Prostate gland (tissue), 2 donors: ENCODE measurements at regions not wholly inside any gene's neighbourhood (a gene's known extent, or its start where the extent isn't known, plus 50 kb on each side); places are given as distances from the start of the nearest gene placed in this dataset.

Experiments
- DNase-seq: peaks from one replicate; pipeline ENCODE4 v3.0.0-alpha.2; 2019; ENCODE audit warnings: low spot score
- H3K27ac ChIP-seq, 2 donors: fragments of 200-600 bp; sonication (generic); 2 replicates each; pipeline ENCODE4 v1.5.1; 2017 to 2019
- H3K27me3 ChIP-seq: fragments of 200-600 bp; sonication (generic); replicated peaks from 2 replicates; pipeline ENCODE4 v1.5.1; 2019; ENCODE audit not compliant: insufficient read depth
- H3K36me3 ChIP-seq, 2 donors: fragments of 200-600 bp; sonication (generic); 1 replicate in 1 of 2; 2 replicates in 1 of 2; pipeline versions ENCODE4 v1.5.1 to v1.8.1; 2017 to 2019
- H3K4me1 ChIP-seq: fragments of 200-600 bp; sonication (generic); replicated peaks from 2 replicates; pipeline ENCODE4 v1.5.1; 2019
- H3K4me3 ChIP-seq, 2 donors: fragments of 200-600 bp; sonication (generic); 2 replicates each; pipeline ENCODE4 v1.5.1; 2017 to 2019
- H3K9me3 ChIP-seq: fragments of 200-600 bp; sonication (generic); 2 replicates; pipeline ENCODE4 v1.5.1; 2017
- POLR2A ChIP-seq: fragments of 450-650 bp; IDR thresholded peaks from one replicate; pipeline ENCODE4 v1.6.1; 2016; ENCODE audit warnings: antibody characterized with exemption, mild to moderate bottlenecking
- POLR2AphosphoS5 ChIP-seq: sonication (generic); formaldehyde crosslinking; IDR thresholded peaks from one replicate; pipeline ENCODE4 v1.6.1; 2017; ENCODE audit warnings: antibody characterized with exemption
- WGBS: methylation state at CpG from one replicate; pipeline ENCODE4 v1.1.5; 2018; 5-methylcytosine and 5-hydroxymethylcytosine counted together
- intact Hi-C: fragments of 100-400 bp; cut with DNase I; formaldehyde crosslinking; loops from one replicate; pipeline ENCODE4 v1.14.2; 2022
- TF ChIP-seq, protein P1 (sequence below), 4 experiments: fragments of 200-600 bp in 2 of 4; fragments of 450-650 bp in 2 of 4; sonication (generic) in 2 of 4; IDR thresholded peaks; 1 replicate in 3 of 4; 2 replicates in 1 of 4; pipeline ENCODE4 v1.5.1; 2016 to 2019; ENCODE audit warnings: antibody characterized with exemption in 4 of 4, mild to moderate bottlenecking in 2 of 4, moderate library complexity in 2 of 4

DNA sequence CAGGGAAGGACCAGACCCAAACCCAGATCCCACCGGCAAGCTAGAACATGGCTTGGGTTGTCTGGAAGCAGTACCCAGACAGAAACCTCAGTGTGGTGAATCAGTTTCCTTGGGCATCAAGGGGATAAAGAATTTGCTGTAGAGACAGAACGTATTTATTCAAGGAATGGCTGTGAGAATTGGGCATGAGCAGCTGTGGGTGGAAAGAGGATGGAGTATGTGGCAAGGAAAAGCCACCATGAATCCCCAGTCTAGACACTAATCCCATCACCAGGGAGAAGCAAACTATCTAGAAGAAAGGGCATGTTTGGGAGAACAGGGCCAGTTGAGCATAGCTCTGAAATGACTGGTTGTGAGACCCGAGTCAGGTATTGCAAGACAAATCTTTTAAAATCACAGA, 109.2 kb downstream of the TOMM20 start:
- DNase-seq = no peak
- TF ChIP-seq, protein P1, sequence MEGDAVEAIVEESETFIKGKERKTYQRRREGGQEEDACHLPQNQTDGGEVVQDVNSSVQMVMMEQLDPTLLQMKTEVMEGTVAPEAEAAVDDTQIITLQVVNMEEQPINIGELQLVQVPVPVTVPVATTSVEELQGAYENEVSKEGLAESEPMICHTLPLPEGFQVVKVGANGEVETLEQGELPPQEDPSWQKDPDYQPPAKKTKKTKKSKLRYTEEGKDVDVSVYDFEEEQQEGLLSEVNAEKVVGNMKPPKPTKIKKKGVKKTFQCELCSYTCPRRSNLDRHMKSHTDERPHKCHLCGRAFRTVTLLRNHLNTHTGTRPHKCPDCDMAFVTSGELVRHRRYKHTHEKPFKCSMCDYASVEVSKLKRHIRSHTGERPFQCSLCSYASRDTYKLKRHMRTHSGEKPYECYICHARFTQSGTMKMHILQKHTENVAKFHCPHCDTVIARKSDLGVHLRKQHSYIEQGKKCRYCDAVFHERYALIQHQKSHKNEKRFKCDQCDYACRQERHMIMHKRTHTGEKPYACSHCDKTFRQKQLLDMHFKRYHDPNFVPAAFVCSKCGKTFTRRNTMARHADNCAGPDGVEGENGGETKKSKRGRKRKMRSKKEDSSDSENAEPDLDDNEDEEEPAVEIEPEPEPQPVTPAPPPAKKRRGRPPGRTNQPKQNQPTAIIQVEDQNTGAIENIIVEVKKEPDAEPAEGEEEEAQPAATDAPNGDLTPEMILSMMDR (IDR thresholded peaks at IDR 0.05) = no peak
- TF ChIP-seq POLR2AphosphoS5 (no peak), POLR2A (no peak)
- no peak overlapping the region for H3K4me3 ChIP-seq
- H3K4me1 ChIP-seq = no peaks in the 10 kb centered on the region
- H3K27me3 ChIP-seq = no peaks in the 10 kb centered on the region
- 89% methylated on average over 3 of the region's 3 CpGs for WGBS
- no peak overlapping the region for H3K27ac ChIP-seq
- intact Hi-C loops = no loop called here
- no peaks in the 10 kb centered on the region for H3K36me3 ChIP-seq
- H3K9me3 ChIP-seq = no peaks in the 10 kb centered on the region

DNA sequence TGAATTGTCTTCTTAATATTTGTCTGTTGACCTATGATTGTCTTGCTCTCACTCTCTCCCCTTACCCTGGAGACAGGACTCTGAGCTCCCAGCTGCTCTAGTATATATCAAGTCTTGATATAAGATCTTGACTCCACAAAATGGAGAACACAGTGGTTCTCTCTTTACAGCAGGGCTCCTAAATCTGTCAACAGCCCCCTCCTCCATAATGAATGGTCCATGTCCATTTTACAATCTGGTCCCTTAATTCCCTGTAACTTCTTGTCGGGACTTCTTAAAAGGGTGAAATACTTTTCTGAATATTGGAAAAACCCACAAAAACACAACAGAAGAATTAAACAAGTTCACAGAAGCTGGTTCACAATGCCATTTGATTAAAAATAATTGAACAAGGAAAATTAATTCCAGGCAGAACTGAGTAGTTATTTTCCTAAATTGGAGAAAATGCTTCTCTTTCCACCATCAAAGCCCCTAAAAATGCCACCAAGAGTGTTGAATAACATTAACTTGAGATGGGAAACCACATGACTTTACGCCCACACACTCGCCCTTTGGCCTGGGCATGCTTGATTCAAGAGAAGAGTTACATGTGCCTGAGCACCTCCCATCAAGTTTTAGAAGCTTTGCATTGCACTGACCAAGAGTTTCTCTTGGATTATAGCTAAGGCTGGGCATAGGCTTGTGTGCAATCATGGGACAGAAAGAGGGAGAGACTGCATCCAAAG, 109.8 kb downstream of the TOMM20 start:
- Histone ChIP-seq H3K36me3 (no peaks in the 10 kb centered on the region), H3K4me3 (no peak overlapping the region), H3K27ac (no peak overlapping the region), H3K9me3 (no peaks in the 10 kb centered on the region), H3K4me1 (no peaks in the 10 kb centered on the region), H3K27me3 (no peaks in the 10 kb centered on the region)
- whole genome bisulfite sequencing = 82% methylated on average over 3 of the region's 3 CpGs
- intact Hi-C loops = no loop called here
- no peak for DNase-seq
- no peak for TF ChIP-seq POLR2A

- no peak for DNase-seq
- no peaks in the 10 kb centered on the region for H3K4me1 ChIP-seq
- H3K4me3 ChIP-seq = no peak overlapping the region
- H3K9me3 ChIP-seq = no peaks in the 10 kb centered on the region
- WGBS = 58% methylated on average over 3 of the region's 3 CpGs
- no peaks in the 10 kb centered on the region for H3K36me3 ChIP-seq
- TF ChIP-seq POLR2A (no peak), POLR2AphosphoS5 (no peak)
- TF ChIP-seq, protein P1 (IDR thresholded peaks at IDR 0.05) = no peak
- H3K27me3 ChIP-seq = no peaks in the 10 kb centered on the region
- intact Hi-C loops = no loop called here
- no peak overlapping the region for H3K27ac ChIP-seq
Observed at GRCh38 chr1:235018161-235018560, 110.5 kb downstream of the TOMM20 start.

DNA sequence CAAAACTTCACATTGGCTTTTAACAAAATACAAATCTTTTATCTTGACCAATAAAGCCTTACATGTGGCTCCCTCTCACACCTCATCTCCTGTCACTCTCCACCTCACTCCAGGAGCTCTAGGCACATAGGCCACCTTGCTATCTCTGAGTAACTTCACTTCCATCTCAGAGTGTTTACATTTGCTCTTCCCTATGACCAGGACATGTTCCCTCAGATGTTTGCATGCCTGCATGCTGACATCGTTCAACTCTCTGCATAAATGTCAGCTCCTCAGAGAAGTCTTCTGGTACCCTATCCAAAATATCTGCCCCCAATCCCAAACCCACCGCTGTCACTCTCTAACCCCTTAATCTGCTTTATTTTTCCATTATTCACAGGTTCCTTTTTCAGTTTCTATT, 110.9 kb downstream of the TOMM20 start:
- WGBS = 70% methylated on average over 2 of the region's 2 CpGs
- no peak overlapping the region for H3K27ac ChIP-seq
- no peaks in the 10 kb centered on the region for H3K9me3 ChIP-seq
- intact Hi-C loops = no loop called here
- no peaks in the 10 kb centered on the region for H3K36me3 ChIP-seq
- H3K4me3 ChIP-seq = no peak overlapping the region
- H3K4me1 ChIP-seq = no peaks in the 10 kb centered on the region
- no peak for TF ChIP-seq POLR2AphosphoS5
- H3K27me3 ChIP-seq = no peaks in the 10 kb centered on the region
- DNase-seq = no peak

DNA sequence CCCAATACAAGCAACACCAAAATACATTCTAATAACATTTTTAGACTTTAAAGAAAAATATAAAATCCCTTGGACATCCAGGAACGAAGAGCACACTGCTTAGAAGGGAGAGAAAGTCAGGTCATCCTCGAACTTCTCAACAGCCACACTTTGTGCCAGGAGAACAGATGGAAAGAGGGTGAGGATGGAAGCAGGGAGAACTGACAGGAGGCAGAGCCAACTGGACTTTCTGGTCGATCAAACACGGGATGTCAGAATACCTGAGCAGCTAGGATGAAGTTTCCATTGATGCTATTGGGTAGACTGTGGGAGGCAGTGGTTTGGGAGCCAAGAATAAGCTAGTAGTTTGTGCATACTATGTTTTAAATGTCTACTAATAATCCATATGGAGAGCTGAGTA, 111.4 kb downstream of the TOMM20 start:
- no peak for TF ChIP-seq POLR2AphosphoS5
- TF ChIP-seq, protein P1 (IDR thresholded peaks at IDR 0.05) = no peak
- TF ChIP-seq POLR2A = no peak
- Histone ChIP-seq H3K27ac (no peak overlapping the region), H3K4me3 (no peak overlapping the region), H3K27me3 (no peaks in the 10 kb centered on the region), H3K36me3 (no peaks in the 10 kb centered on the region), H3K9me3 (no peaks in the 10 kb centered on the region), H3K4me1 (no peaks in the 10 kb centered on the region)
- intact Hi-C loops = no loop called here
- no peak for DNase-seq
- 91% methylated on average over 4 of the region's 4 CpGs for WGBS

GRCh38 chr1:235015291-235015985, 113.2 kb downstream of the TOMM20 start:
- H3K36me3 ChIP-seq = no peaks in the 10 kb centered on the region
- no peaks in the 10 kb centered on the region for H3K9me3 ChIP-seq
- H3K4me3 ChIP-seq = no peak overlapping the region
- TF ChIP-seq POLR2A = no peak
- TF ChIP-seq, protein P1 (IDR thresholded peaks at IDR 0.05) = no peak
- no peak for TF ChIP-seq POLR2AphosphoS5
- H3K27ac ChIP-seq = no peak overlapping the region
- no peak for DNase-seq
- 86% methylated on average over 6 of the region's 6 CpGs for WGBS
- H3K4me1 ChIP-seq = no peaks in the 10 kb centered on the region
- H3K27me3 ChIP-seq = no peaks in the 10 kb centered on the region
- intact Hi-C loops = no loop called here
